OCI-M2 (cell line): ENCODE measurements at regions not wholly inside any gene's neighbourhood (a gene's known extent, or its start where the extent isn't known, plus 50 kb on each side); places are given as distances from the start of the nearest gene placed in this dataset.

Experiments used
- DNase-seq: peaks from one replicate; lab custom pipeline; 2025; ENCODE audit not compliant: unreplicated experiment; lab: John Stamatoyannopoulos, UW

DNA sequence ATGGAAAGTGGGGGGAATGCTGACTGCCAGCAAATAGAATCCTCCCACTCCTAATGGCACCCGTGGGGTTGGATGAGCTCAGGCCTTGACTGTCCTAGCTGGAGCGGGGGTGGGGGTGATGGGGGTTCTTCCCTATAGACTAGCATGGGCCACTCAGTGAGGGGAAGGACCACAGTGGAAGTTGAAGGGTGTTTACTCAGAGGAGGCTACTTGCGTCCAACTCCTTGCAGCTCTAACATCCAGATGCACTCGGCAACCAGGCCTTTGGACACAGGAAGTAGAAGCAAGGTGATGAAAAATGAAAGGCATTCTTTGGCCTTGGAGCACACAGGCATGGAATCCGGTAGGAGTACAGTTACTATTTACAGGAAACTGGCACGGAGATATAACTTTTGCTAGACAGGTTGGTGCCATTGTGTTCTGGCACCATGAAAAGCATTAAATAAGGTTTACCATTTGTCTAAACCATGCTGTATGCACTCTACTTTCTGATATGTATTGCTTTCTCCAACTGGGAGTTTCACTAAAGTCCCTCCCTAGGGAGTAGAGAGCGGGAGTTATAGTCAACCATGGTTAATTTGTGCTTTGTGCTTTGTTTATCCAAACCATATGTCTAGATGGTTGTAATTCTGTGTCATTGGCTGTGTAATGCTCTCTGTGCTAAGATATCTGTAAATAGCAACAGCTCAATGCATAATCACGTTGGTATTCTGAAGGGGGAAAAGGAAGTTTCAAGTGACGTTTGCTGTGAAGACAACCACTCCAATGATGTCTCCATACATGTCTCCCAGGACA lies 125.3 kb downstream of the TSHZ3 start:
- no peak for DNase-seq

DNA sequence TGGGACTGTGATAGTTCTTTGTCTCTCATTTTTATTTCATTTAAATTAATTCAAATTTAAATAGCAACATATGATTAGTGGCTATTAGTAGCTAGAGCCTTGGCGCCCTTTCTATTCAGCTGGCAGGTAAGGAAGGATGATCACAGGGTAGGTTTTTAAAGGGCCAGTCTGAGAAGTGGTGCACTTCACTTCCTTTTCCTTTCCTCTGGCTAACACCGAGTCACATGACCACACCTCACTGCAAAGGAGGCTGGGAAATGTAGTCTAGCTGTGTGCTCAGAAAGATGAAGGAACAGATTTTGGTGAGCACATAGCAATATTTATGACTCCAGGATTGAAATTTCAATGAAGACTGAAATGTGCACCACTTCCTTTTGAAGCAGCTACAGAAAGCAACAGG lies 128.7 kb downstream of the TSHZ3 start:
- no peak for DNase-seq

DNA sequence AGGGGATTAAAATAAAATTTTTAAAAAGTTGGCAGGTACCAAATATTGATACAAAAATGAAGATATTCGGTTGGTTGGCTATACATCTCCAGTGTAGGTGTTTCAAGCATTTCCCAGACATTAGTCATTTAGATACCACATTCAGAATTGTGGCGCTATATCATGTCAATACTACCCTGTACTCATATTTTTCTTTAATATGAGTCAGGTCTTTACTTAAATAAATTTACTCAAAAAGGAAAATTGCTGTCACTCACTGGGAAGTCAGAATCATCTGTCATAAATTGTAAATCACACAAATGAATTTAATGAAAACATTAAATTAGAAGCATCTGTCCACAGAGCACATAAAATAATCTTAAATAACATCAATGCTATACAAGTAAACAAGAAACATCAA lies 134.2 kb downstream of the TSHZ3 start:
- no peak for DNase-seq

DNA sequence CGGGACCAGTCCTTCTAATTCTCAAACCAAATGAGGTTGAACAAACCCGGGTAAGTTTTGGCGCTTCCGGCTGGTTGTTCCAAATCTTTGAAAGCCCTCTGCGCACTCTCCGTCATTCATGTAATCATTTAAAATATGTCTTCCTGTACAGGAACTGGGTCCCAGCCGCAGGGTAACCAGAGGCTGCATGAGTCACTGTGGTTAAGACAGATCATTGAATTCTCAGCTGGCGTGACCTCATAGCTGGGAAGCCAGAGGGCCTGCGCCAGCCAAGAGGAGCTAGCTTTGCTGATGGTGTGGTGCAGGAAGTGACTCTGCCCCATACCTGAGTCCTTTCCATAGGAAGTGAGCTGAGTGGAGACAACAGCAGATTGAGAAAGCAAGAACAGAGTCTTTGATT lies 135.2 kb downstream of the TSHZ3 start:
- DNase-seq: no peak

DNA sequence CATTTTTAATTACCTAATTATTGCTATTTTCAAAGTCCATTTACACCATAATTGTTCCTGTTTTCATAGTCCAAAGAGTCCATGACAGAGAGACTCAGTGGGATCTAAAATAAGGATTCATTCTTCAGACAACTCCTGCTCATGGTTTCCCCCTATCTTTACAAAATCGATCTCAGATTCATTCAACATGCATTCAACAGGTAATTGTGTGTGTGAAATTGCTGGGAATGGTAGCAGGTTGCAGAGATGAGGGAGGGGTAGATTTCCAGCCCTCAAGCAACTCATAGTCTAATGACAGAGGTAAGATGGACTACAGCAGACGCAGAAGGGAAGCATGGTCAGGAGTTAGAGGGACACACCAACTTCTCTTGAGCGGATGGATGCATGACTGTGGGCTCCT lies 138.1 kb downstream of the TSHZ3 start:
- DNase-seq: no peak

DNA sequence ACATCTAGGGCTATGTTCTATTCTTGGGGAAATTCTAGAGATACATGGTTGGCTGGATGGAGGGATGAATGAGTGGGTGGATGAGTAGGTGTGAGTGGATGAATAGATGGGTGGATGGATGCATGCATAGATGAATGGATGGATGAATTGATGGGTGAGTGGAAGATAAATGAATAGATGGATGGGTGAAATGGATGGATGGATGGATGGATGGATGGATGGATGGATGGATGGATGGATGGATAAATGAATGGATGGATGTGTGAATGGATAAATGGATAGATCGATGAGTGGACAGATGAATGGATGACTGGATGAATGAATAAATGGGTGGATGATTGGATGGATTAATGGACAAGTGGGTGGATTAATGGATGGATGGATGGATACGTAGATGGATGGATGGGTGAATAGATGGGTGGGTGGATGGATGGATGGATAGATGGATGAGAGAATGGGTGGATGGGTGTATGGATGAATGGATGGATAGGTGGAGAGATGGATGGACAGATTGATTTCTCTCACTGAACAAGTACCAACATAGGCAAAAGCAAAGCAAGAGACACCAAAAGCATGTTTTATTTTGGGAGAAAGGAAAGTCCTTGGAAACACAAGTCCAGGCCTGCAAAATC lies 143.2 kb downstream of the TSHZ3 start:
- no peak for DNase-seq

DNA sequence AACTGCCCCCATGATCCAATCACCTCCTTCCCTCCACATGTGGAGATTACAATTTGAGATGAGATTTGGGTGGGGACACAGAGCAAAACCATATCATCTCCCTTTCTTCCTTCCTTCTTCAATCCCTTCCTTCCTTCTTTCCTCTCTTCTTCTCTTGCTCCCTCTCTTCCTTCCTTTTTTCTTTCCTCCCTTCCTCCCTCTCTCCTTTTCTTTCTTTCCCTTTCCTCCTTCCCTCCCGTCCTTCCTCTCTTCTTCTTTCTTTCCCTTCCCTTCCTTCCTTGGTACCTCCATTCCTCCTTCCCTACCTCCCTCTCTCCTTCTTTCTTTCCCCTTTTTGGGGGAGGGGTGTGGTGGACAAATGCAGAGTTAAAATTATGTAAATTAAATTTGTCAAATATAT lies 145.1 kb downstream of the TSHZ3 start:
- no peak for DNase-seq

DNA sequence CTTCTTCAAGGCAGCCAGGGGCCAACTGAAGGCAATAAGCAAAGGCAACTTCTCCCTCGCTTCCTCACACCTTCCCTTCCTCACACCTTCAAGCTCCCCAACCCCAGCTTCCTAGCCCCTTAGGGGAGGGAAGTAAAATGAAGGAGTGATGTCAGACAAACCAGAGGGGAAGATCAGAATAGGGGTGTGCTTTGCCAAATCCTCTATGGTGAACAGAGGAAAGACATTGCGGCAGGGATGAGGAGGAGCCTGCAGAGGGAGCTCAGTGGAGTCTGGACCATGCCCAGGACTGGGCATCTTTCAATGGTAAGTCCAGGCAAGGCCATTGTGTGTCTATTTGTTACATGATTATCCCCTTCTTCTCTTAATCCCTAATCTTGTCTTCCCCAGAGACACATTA lies 164.0 kb downstream of the TSHZ3 start:
- no peak for DNase-seq

DNA sequence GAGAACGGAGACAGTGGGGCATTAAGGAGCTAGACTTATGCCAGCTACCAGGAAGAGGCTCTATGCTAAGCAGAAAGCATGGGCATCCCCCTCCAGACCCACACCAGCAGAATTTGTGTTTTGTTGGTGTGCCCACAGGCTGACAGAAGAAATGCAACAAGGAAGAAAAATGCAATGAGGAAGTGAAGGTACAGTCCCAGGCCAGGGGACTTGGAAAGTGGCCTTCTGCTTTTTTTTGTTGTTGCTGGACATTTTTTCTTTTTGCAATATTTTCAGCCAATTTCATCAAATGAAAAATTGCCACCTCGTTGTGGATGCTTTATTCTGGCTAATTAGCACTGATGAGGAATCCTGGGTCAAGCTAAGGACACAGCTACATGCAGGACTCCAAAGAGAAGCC lies 167.7 kb downstream of the TSHZ3 start:
- no peak for DNase-seq

DNA sequence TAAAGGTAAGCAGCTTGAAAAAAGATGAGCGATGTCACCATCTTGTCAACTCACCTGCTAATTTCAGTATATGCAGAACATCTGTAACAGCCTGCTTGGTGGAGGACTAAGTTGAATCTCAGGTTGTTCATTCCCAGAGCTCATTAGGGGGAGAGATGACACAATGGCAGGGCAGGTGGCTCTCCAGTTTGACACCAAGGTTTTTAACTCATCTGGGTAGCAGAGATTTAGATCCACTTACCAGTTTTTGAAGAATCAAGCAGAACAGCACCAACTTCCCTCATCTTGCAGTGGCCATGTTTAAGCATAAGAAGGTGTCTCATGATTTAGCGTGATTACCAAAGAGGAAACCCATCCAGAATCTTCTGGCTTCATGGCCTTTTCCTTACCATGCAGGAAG lies 168.3 kb downstream of the TSHZ3 start:
- no peak for DNase-seq

DNA sequence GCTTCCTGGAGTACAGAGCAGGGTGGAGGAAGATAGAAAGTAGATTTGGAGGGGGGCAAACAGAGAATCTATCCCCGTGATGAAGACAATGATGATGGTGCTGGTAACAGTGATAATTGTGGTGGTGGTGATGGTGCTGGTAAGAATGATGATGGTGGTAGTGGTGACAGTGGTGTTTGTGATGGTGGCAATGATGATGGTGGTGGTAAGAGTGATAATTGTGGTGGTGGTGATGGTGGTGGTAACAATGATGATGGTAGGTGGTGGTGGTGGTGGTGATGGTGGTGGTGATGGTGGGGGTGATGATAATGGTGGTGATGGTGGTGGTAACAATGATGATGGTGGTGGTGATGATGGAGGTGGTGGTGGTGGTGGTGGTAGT lies 169.8 kb downstream of the TSHZ3 start:
- DNase-seq: no peak

DNA sequence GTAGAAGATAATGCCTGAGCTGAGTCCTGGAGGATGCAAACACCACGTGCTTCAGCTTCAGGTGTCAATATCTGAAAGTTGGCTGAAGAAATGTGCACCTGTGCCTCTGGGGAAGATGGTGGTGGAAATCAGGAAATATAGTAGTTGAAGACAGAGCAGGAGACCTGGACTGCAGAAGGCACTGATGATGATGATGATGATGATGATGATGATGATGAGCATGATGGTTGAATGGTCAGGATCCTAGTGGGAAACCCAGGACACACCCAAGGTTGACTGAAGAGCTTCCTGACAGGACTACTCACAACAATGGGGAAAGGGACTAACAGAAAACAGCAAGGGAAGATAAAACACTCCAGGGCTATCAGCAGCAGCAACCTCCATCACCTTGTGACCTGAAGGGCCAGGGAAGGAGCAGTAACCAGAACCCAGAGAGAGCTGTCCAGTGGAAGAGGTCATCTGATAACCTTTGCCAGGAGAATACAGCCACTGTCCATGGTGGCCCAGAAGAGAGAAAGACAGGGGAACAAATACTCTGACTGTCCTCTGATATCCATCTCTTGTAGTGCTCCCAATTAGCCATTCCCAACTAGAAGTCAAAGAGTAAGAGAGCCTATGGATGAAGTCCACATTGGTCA lies 170.3 kb downstream of the TSHZ3 start:
- no peak for DNase-seq

DNA sequence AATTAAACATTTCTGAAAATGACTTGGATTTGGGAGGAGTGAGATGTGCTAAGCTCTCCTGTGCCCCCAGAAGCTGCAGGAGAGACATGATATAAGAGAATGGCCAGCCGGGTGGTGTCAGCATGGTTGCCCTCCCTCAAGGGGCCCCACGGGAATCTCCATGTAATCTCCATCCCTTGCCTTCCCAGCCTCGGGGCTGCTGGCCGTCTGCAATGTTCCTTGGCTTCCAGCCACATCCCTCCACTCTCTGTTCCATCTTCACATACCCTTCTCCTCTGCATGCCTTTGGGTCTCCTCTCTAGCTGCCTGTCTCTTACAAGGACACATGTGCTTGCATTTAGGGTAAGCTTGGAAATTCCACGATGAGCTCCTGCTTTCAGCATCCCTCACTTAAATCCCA lies 172.0 kb downstream of the TSHZ3 start:
- no peak for DNase-seq

DNA sequence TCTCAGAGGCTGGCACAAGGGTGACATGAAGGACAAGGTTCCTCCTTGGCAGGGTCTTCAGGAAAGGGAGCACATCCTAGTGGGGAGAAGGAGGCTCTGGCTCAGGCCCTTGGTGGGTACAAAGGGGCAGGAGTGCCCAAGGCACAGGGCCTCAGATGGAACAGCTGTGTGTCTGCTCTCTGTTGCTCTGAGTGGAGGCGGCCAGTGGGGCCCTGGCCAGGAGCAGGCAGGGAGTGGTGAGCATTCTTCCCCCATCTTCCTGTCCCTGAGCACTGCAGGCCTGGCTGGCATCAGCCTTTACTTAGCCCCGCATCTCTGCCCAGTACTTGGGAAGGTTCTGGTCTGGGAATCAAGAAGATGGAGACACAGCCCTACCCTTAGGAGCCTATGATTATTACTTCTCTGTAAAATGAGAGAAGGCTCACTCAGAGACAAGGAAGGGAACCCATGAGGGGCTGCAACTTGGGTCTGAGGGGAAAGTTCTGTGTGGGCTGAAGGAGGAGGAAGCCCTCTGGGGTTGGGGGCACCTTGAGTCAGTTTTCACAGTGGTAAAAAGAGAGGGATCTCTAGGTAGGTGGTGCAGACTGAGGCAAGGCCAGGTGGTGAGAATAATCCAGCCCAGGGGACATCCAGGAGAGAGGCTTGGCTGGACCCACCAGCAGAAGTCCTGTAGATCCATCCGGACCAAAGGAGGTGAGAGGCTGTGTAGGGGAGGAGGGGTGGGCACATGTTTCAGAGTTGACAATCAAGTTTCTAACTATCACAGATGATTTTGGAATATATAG lies 173.5 kb downstream of the TSHZ3 start:
- DNase-seq: no peak

DNA sequence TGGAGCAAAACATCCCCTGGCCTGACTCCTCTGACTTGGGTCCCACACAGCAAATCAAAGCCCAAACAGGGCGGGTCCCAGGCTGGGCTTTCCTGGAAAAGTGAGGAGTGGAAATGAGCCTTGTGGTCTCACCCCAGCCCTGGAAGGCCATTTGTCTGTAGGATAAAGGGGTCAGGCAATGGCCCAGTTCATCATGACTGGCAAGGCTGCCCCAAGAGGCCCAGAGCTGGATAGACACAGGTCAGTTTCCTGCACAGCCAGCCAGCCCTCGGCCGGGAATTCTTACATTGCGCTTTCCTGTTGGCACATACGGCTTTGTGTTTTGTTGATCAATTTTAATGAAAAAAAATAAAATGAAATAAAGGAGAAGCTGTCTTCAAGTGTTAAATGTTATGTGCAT lies 174.3 kb downstream of the TSHZ3 start:
- DNase-seq: no peak

DNA sequence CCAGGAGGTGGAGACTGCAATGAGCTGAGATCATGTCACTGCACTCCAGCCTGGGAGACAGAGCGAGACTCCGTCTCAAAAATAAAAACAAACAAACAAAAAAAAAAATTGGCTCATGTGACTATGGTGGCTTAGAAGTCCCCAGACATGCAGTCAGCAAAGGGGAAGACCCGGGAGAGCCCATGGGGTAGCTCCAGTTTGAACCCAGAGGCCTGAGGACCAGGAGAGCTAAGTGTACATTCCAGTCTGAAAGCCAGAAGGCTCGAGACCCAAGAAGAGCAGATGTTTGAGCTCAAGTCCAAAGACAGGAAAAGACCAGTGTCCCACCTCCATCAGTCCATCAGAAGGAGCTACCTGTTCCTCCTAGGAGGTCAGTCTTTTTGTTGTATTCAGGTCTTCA lies 175.2 kb downstream of the TSHZ3 start:
- no peak for DNase-seq

DNA sequence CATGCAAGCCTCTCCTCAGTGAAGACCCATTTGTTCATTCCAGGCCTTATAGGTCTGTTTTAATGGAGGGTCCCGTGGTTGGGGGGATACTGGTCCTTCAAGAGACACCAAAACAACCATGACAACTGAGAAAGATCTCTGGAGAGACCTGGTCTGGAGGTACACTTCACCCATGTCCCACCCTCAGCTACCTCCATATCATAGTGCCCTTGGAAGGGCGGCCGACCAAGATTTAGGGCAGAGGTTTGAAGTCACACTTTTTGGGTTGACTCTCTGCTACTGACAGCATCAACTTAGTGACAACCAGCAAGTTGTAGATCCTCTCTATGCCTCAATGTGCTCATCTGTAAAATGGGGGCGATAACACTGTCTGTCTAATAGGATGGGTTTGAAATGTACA lies 177.3 kb downstream of the TSHZ3 start:
- DNase-seq: no peak

DNA sequence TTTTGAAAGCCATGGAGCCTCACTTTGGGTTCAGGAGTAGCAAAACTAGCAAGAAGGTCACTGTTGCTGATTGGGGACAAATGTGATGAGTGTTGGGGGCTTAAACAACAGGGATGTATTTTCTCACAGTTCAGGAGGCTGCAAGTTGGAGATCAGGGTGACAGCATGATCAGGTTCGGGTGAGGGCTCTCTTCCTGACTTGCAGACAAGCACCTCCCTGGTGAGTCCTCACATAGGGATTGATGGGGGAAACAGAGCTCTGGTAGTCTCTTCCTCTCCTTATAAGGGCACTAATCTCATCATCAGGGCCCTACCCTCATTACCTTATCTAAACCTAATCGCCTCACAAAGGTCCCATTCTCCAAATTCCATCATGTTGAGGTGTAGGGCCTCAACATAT lies 179.2 kb downstream of the TSHZ3 start:
- DNase-seq: no peak

DNA sequence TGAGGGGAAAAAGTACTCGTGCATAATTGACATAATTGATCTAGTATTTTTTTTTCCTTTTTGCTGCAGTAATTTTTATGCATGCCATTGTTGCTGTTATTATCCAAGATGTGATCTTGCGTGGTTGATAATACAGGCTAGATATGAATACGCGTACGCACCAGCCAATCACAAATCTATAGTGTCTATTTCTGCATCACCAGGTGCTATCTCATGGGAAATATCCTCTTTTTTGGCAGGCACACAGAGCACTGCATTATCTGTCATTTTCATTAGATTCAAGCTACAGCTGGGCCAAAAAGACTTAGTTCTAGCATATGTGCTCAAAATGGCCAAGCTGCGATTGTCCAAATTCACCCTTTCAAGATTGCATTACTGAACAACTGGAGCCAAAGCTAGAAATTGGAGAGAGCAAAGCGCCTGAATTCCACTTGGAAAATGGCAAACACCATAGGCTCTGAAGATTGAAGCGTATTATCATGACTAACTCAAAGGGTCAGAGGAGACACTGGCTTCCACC lies 181.1 kb downstream of the TSHZ3 start:
- no peak for DNase-seq

DNA sequence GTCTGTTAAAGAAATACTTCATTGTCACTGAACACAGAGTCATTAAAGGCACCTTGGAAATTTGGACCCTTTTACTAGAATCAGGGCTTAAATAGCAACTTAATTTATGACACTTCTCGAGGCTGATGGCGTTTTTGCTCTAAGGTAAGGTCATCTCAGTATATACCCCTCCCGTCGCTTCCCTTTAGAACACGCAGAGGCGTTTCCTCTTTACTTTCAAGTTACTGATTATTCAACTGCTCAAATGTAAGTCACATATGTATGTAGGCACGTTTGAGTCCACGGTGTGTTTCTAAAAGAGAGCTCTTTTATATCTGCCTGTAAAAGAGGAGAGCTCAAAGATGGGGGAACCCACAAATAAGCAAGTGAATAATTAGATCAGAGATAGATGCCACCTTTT lies 181.5 kb downstream of the TSHZ3 start:
- no peak for DNase-seq

DNA sequence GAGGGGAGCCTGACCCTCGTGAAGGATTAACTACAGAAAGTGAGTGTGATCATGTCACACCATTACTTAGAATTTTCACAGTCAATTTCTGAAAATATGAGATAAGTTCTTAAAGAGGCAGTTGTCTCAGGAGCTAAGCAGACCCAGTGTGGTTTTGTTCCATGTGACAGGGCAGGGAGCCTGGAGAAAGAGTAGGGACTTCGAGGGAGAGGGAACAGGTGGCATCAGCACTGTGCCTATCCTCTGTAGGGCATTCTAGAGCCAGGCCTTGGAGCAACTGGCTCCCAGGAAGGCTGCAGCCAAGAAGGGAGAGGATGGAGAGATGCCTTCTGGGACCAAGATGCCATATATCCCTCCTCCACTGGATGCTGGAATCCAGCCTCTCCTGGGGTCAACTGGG lies 183.0 kb downstream of the TSHZ3 start:
- DNase-seq: no peak
